ENCODE measurements at regions not wholly inside any gene's neighbourhood (a gene's known extent, or its start where the extent isn't known, plus 50 kb on each side); places are given as distances from the start of the nearest gene placed in this dataset.

- Histone ChIP-seq H3K4me1 (no peaks in the 10 kb centered on the region), H3K27ac (no peak overlapping the region), H3K9ac (ENCODE audit: low read depth in 2 of 2, low read length in 2 of 2) (no peak overlapping the region), H3K36me3 (no peaks in the 10 kb centered on the region), H3K4me3 (no peak overlapping the region), H3K9me3 (no peaks in the 10 kb centered on the region), H3K27me3 (no peaks in the 10 kb centered on the region)
- intact Hi-C loops (cut with DNase I): no loop called here
- DNase-seq: no peak
- TF ChIP-seq, protein P1, sequence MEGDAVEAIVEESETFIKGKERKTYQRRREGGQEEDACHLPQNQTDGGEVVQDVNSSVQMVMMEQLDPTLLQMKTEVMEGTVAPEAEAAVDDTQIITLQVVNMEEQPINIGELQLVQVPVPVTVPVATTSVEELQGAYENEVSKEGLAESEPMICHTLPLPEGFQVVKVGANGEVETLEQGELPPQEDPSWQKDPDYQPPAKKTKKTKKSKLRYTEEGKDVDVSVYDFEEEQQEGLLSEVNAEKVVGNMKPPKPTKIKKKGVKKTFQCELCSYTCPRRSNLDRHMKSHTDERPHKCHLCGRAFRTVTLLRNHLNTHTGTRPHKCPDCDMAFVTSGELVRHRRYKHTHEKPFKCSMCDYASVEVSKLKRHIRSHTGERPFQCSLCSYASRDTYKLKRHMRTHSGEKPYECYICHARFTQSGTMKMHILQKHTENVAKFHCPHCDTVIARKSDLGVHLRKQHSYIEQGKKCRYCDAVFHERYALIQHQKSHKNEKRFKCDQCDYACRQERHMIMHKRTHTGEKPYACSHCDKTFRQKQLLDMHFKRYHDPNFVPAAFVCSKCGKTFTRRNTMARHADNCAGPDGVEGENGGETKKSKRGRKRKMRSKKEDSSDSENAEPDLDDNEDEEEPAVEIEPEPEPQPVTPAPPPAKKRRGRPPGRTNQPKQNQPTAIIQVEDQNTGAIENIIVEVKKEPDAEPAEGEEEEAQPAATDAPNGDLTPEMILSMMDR (IDR thresholded peaks at IDR 0.05): no peak
Measured at GRCh38 chr14:53881161-53881871, 75.3 kb downstream of the BMP4 start.

DNA sequence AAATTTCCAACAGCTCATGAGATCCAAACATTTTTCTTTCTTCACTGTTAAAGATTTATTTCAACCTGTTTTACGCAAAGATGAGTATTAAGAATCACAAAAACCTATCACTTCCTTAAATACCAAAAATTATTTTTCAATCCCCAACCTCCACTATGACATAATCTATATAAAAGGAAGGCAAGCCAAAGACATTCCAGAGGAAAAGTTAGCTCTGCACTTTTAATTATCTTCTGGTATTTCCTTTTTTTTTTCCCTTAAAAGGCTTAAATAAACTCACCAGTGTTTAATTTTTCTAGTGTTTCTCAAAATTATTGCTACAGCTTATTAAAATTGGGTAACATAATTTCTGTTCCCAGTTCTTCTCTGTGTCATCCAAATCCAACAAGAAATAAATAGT lies 75.9 kb downstream of the BMP4 start:
- no peak overlapping the region for H3K4me3 ChIP-seq
- H3K27ac ChIP-seq: no peak overlapping the region
- TF ChIP-seq, protein P1 (IDR thresholded peaks at IDR 0.05): no peak
- no peak for DNase-seq
- intact Hi-C loops (cut with DNase I): no loop called here
- no peaks in the 10 kb centered on the region for H3K9me3 ChIP-seq
- no peak overlapping the region for H3K9ac ChIP-seq (ENCODE audit: low read depth in 2 of 2, low read length in 2 of 2)
- H3K27me3 ChIP-seq: no peaks in the 10 kb centered on the region
- no peaks in the 10 kb centered on the region for H3K4me1 ChIP-seq
- no peaks in the 10 kb centered on the region for H3K36me3 ChIP-seq

- H3K27me3 ChIP-seq: no peaks in the 10 kb centered on the region
- H3K36me3 ChIP-seq: no peaks in the 10 kb centered on the region
- H3K27ac ChIP-seq: no peak overlapping the region
- no peak overlapping the region for H3K9ac ChIP-seq (ENCODE audit: low read depth in 2 of 2, low read length in 2 of 2)
- no peak overlapping the region for H3K4me3 ChIP-seq
- H3K4me1 ChIP-seq: no peaks in the 10 kb centered on the region
- TF ChIP-seq, protein P1 (IDR thresholded peaks at IDR 0.05): no peak
- H3K9me3 ChIP-seq: no peaks in the 10 kb centered on the region
- intact Hi-C loops (cut with DNase I): no loop called here
- no peak for DNase-seq
Measured at GRCh38 chr14:53879747-53880146, 76.9 kb downstream of the BMP4 start.

DNA sequence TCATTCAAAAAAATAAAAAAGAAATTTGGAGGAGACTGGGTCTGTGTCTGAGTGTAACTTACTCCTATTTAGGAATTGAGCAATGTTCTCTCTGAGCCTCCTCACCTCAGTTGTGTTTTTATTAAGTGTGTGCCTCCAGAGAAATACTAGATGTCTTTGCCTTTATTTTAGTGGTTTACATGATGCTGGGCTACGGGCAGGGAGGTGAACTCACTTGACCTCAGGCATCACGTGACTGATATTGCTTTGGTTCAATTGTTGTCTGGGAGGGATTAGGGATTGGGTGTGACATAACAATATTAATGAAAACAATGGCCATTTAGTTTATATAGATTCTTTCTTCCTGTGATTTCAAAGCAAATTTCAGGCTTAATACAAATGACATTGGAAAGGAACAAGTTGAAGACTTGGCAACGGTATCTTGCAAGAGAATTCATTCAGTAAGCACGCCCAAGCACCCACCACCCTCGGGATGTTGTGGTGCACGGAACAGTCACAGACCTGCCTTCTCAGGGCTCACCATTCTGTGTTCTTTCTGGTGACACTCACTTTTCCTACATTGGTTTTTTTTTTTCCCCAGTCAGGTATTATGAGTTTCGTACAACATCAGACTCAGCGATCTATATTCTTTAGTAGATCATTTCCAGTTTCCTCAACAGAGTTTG lies 77.5 kb downstream of the BMP4 start:
- Histone ChIP-seq H3K9ac (ENCODE audit: low read depth in 2 of 2, low read length in 2 of 2) (no peak overlapping the region), H3K9me3 (no peaks in the 10 kb centered on the region), H3K27me3 (no peaks in the 10 kb centered on the region), H3K4me1 (no peaks in the 10 kb centered on the region), H3K36me3 (no peaks in the 10 kb centered on the region), H3K27ac (no peak overlapping the region), H3K4me3 (no peak overlapping the region)
- TF ChIP-seq, protein P1 (IDR thresholded peaks at IDR 0.05): no peak
- DNase-seq: no peak
- intact Hi-C loops (cut with DNase I): no loop called here

DNA sequence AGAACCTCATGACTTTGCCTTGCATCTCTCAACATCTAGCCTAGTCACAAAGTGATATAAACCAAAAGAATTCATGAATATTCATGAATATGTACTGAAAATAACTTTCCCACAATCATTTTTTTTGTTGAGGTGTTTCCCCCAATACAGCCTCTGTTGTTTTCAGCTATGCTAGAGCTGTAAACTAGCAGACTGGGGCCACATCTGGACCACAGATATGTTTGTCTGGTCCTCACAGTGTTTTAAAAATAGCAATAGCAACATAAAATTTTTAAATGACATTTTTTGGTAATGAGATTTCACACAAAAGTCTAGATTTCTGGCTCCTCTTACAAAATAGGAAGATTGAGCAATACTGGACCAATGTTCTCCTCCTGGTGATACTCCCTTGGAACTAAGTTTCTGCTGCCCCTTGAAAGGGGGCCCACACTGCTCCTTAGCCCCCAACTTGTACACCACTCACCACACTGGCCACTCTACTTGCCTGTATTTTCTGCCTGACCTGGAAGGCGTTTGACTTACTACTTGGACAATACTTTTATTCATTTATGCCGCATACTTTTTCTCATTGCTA lies 81.2 kb downstream of the BMP4 start:
- Histone ChIP-seq H3K36me3 (no peaks in the 10 kb centered on the region), H3K4me3 (no peak overlapping the region), H3K27me3 (no peaks in the 10 kb centered on the region), H3K9me3 (no peaks in the 10 kb centered on the region), H3K4me1 (no peaks in the 10 kb centered on the region), H3K27ac (no peak overlapping the region), H3K9ac (ENCODE audit: low read depth in 2 of 2, low read length in 2 of 2) (no peak overlapping the region)
- intact Hi-C loops (cut with DNase I): no loop called here
- no peak for DNase-seq
- TF ChIP-seq, protein P1 (IDR thresholded peaks at IDR 0.05): no peak

Data from colonic mucosa (tissue), 4 donors.